ENCODE measurements at regions not wholly inside any gene's neighbourhood (a gene's known extent, or its start where the extent isn't known, plus 50 kb on each side); places are given as distances from the start of the nearest gene placed in this dataset.

DNA sequence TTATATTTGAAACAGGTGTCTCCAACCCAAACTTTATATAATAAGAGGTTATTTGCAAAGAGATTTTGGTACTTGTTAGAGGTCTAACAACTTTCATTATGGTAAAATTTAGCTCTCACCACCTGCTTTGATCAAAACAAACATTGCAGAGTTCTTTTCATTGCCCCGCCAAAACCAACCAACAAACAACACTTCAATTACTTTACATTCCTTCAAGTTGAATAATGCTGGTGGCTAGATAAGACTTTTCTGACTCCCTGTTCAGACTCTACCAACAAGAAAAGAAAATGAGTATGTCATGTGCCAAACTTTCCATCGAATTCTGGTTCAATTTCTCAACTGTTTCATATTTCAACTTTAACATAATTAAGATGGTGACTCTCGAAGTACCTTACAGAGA lies 311.1 kb downstream of the ADGRG6 start:
- Histone ChIP-seq H3K4me3 (ENCODE audit: low read depth, low read length) (no peak overlapping the region), H3K27ac (no peak overlapping the region), H3K36me3 (replicated peaks) (no peaks in the 10 kb centered on the region), H3K27me3 (replicated peaks) (no peaks in the 10 kb centered on the region)
- in situ Hi-C loops (cut with HindIII; ENCODE audit: low pct_ligation_motif_present, low sequenced_read_pairs), result no loop called here
- DNase-seq, result no peak
- TF ChIP-seq, protein P1, sequence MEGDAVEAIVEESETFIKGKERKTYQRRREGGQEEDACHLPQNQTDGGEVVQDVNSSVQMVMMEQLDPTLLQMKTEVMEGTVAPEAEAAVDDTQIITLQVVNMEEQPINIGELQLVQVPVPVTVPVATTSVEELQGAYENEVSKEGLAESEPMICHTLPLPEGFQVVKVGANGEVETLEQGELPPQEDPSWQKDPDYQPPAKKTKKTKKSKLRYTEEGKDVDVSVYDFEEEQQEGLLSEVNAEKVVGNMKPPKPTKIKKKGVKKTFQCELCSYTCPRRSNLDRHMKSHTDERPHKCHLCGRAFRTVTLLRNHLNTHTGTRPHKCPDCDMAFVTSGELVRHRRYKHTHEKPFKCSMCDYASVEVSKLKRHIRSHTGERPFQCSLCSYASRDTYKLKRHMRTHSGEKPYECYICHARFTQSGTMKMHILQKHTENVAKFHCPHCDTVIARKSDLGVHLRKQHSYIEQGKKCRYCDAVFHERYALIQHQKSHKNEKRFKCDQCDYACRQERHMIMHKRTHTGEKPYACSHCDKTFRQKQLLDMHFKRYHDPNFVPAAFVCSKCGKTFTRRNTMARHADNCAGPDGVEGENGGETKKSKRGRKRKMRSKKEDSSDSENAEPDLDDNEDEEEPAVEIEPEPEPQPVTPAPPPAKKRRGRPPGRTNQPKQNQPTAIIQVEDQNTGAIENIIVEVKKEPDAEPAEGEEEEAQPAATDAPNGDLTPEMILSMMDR (IDR thresholded peaks at IDR 0.05; ENCODE audit: low read depth, low read length, missing control alignments), result no peak

DNA sequence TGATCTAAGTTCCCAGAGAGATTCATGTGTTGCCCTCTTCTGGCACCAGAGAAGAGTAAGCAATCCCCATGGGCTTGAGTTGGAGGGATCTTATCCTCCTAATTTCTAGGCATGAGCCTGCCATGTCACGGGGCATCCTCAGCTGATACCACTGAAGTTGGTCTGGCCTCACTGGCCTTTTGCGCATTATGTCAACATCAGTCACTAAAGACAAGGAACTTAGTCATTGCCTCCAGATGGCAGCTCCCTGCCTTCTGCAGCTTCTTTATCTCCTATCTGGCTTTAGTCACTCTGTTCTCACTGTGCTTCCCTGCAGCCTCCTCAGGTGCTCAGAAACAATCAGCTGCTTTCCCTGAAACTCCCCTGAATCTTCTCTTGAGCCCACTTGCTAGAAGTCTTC lies 312.2 kb downstream of the ADGRG6 start:
- peak; percentile 18 for DNase-seq
- TF ChIP-seq, protein P1 (IDR thresholded peaks at IDR 0.05; ENCODE audit: low read depth, low read length, missing control alignments), result no peak
- in situ Hi-C loops (cut with HindIII; ENCODE audit: low pct_ligation_motif_present, low sequenced_read_pairs), result no loop called here

DNA sequence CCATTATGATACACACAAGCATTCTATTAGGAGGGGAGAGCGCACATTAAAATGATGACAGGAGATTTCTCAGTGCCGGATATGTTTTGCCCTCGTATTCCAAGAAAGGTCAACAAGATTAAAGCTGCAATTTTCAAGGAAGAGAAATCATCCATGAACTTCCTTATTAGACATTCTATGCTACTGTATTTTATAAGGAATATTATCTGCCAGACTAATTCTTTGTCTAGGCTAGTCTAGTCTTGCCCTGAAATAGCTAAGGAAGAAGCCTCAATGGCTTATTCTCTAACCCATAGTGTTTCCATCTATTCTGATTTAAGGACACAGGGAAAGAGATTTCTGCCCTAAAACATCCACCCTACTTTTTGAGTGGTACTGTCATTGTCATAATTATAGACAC lies 315.4 kb downstream of the ADGRG6 start:
- no peaks in the 10 kb centered on the region for H3K36me3 ChIP-seq (replicated peaks)
- TF ChIP-seq, protein P1 (IDR thresholded peaks at IDR 0.05; ENCODE audit: low read depth, low read length, missing control alignments), result no peak
- H3K27me3 ChIP-seq (replicated peaks), result no peaks in the 10 kb centered on the region
- in situ Hi-C loops (cut with HindIII; ENCODE audit: low pct_ligation_motif_present, low sequenced_read_pairs), result no loop called here
- H3K27ac ChIP-seq, result no peak overlapping the region
- H3K4me3 ChIP-seq (ENCODE audit: low read depth, low read length), result no peak overlapping the region
- no peak for DNase-seq

More for the DNA sequence above, 312.2 kb downstream of the ADGRG6 start:
- H3K36me3 ChIP-seq (replicated peaks), result no peaks in the 10 kb centered on the region
- no peaks in the 10 kb centered on the region for H3K27me3 ChIP-seq (replicated peaks)
- no peak overlapping the region for H3K4me3 ChIP-seq (ENCODE audit: low read depth, low read length)
- H3K27ac ChIP-seq, result no peak overlapping the region

DNA sequence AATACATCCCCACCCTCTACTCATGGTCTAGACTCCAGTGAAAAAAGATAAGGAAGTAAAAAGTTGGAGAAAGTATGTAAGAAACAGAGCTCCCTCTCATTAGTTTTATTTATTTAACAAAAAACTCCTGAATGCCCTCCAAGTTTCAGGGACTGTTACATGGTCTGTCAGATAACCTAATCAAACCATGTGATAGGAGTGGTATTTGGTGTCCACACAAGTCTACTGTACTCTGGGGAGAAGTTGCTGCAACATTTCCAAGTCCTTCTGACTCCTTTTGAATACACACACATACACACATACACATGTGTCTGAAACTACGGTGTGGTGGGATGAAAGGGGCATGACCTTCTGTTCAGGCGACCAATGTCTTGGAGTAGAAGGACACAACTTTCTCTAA lies 320.0 kb downstream of the ADGRG6 start:
- Histone ChIP-seq H3K27me3 (replicated peaks) (no peaks in the 10 kb centered on the region), H3K4me3 (ENCODE audit: low read depth, low read length) (no peak overlapping the region), H3K27ac (no peak overlapping the region), H3K36me3 (replicated peaks) (no peaks in the 10 kb centered on the region)
- DNase-seq, result no peak
- in situ Hi-C loops (cut with HindIII; ENCODE audit: low pct_ligation_motif_present, low sequenced_read_pairs), result no loop called here
- TF ChIP-seq, protein P1 (IDR thresholded peaks at IDR 0.05; ENCODE audit: low read depth, low read length, missing control alignments), result no peak

DNA sequence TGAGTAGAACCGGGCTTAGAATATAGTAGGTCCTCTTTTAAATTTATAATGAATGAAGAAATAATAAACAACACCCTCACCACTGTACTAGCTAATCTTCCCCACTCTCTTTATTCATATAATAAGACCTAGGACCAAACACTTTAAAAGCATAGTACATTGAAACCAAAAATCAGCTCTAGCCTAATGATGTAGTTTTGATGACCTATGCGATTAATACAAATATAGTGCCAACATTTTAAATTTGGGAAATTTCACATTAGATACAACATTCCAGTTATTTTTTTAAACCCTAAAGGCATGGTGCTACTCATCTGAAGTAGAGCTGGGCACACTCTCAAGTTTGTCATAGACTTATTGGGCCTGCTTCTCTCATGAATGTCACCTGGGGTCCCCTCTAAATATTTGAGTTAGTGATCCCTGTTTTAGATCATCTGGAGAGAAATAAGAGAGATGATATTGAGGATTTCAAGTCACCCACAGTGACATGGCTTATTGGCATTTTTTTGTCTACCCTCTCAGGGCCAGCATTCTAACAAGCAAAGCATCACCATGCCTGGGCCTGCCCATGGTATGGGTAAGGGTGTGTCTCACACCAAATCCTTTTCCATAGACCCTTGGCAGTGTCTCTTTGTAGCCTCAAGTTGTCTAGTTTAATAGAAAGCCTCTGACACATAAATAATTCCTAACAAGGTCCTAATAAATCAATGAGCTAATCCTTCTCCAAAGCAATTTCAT lies 319.8 kb downstream of the HIVEP2 start:
- TF ChIP-seq, protein P1 (IDR thresholded peaks at IDR 0.05; ENCODE audit: low read depth, low read length, missing control alignments), result no peak
- no peak overlapping the region for H3K4me3 ChIP-seq (ENCODE audit: low read depth, low read length)
- DNase-seq, result no peak
- in situ Hi-C loops (cut with HindIII; ENCODE audit: low pct_ligation_motif_present, low sequenced_read_pairs), result no loop called here
- H3K27me3 ChIP-seq (replicated peaks), result no peaks in the 10 kb centered on the region
- H3K36me3 ChIP-seq (replicated peaks), result no peaks in the 10 kb centered on the region
- no peak overlapping the region for H3K27ac ChIP-seq

DNA sequence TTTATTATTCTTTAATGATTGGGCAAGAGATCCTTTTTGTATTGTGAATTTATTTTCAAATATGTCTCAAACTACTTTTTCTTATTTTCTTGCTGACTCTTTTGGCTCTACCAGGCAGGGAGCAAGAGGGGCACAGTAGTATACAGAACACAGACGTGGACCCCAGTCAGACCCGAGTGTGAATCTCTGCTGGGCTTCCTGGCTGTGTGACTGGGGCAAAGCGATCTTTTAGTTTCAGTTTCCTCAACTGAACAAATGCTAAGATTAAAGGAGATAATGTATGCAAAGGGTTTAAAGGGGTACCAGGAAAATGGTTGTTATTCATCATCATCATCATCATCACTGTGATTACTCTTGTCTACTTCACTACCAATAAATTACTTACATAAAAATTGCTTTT lies 317.5 kb downstream of the HIVEP2 start:
- Histone ChIP-seq H3K27ac (no peak overlapping the region), H3K27me3 (replicated peaks) (no peaks in the 10 kb centered on the region), H3K4me3 (ENCODE audit: low read depth, low read length) (no peak overlapping the region), H3K36me3 (replicated peaks) (no peaks in the 10 kb centered on the region)
- TF ChIP-seq, protein P1 (IDR thresholded peaks at IDR 0.05; ENCODE audit: low read depth, low read length, missing control alignments), result no peak
- no peak for DNase-seq
- in situ Hi-C loops (cut with HindIII; ENCODE audit: low pct_ligation_motif_present, low sequenced_read_pairs), result no loop called here

Measured in brain microvascular endothelial cell (primary cell).